ENCODE measurements at regions not wholly inside any gene's neighbourhood (a gene's known extent, or its start where the extent isn't known, plus 50 kb on each side); places are given as distances from the start of the nearest gene placed in this dataset.
"Not testable (repeated sequence)": the region's sequence is repeated elsewhere in the genome, so short reads cannot be mapped to it uniquely, and the experiment has no call there.

- no peak overlapping the region for H3K4me3 ChIP-seq (ENCODE audit: low read depth, low read length)
- no peaks in the 10 kb centered on the region for H3K4me1 ChIP-seq (ENCODE audit: insufficient read depth)
- H3K36me3 ChIP-seq (ENCODE audit: insufficient read depth) = no peaks in the 10 kb centered on the region
- DNase-seq (ENCODE audit: extremely low spot score) = no peak
- no peak overlapping the region for H3K27ac ChIP-seq (ENCODE audit: low read depth)
- WGBS = 86% methylated on average over 4 of the region's 4 CpGs
Observed at GRCh38 chr3:74978684-74979083, 364.2 kb upstream of the CNTN3 start.

- not testable (repeated sequence) for H3K36me3 ChIP-seq (ENCODE audit: insufficient read depth); H3K4me3 ChIP-seq (ENCODE audit: low read depth, low read length); DNase-seq (ENCODE audit: extremely low spot score); H3K27ac ChIP-seq (ENCODE audit: low read depth); H3K4me1 ChIP-seq (ENCODE audit: insufficient read depth)
- 95% methylated on average over 34 of the region's 34 CpGs for WGBS
Observed at GRCh38 chr3:74985028-74985904, 370.8 kb upstream of the CNTN3 start.

- no peak for DNase-seq (ENCODE audit: extremely low spot score)
- Histone ChIP-seq H3K4me3 (ENCODE audit: low read depth, low read length) (no peak overlapping the region), H3K36me3 (ENCODE audit: insufficient read depth) (no peaks in the 10 kb centered on the region), H3K27ac (ENCODE audit: low read depth) (no peak overlapping the region), H3K4me1 (ENCODE audit: insufficient read depth) (no peaks in the 10 kb centered on the region)
- 53% methylated on average over 3 of the region's 3 CpGs for WGBS
Observed at GRCh38 chr3:74988095-74988494, 373.6 kb upstream of the CNTN3 start.

GRCh38 chr3:74992898-74993297 is 378.4 kb upstream of the CNTN3 start:
- H3K4me1 ChIP-seq (ENCODE audit: insufficient read depth) = no peaks in the 10 kb centered on the region
- no peak overlapping the region for H3K27ac ChIP-seq (ENCODE audit: low read depth)
- DNase-seq (ENCODE audit: extremely low spot score) = no peak
- no peaks in the 10 kb centered on the region for H3K36me3 ChIP-seq (ENCODE audit: insufficient read depth)
- no peak overlapping the region for H3K4me3 ChIP-seq (ENCODE audit: low read depth, low read length)

- Histone ChIP-seq H3K4me3 (ENCODE audit: low read depth, low read length) (no peak overlapping the region), H3K36me3 (ENCODE audit: insufficient read depth) (no peaks in the 10 kb centered on the region), H3K27ac (ENCODE audit: low read depth) (no peak overlapping the region), H3K4me1 (ENCODE audit: insufficient read depth) (no peaks in the 10 kb centered on the region)
- DNase-seq (ENCODE audit: extremely low spot score) = no peak
- 13% methylated on average over 1 of the region's 1 CpG for WGBS
Observed at GRCh38 chr3:75001330-75001729, 386.9 kb upstream of the CNTN3 start.

GRCh38 chr3:75012791-75013331 is 398.4 kb upstream of the CNTN3 start:
- Histone ChIP-seq H3K36me3 (ENCODE audit: insufficient read depth) (no peaks in the 10 kb centered on the region), H3K4me3 (ENCODE audit: low read depth, low read length) (no peak overlapping the region), H3K27ac (ENCODE audit: low read depth) (no peak overlapping the region), H3K4me1 (ENCODE audit: insufficient read depth) (no peaks in the 10 kb centered on the region)
- 46% methylated on average over 5 of the region's 5 CpGs for WGBS
- DNase-seq (ENCODE audit: extremely low spot score) = no peak

- no peaks in the 10 kb centered on the region for H3K4me1 ChIP-seq (ENCODE audit: insufficient read depth)
- H3K27ac ChIP-seq (ENCODE audit: low read depth) = no peak overlapping the region
- 89% methylated on average over 1 of the region's 1 CpG for WGBS
- H3K36me3 ChIP-seq (ENCODE audit: insufficient read depth) = no peaks in the 10 kb centered on the region
- DNase-seq (ENCODE audit: extremely low spot score) = no peak
- no peak overlapping the region for H3K4me3 ChIP-seq (ENCODE audit: low read depth, low read length)
Observed at GRCh38 chr3:75014008-75014407, 399.5 kb upstream of the CNTN3 start.

GRCh38 chr3:75015280-75015679 is 400.8 kb upstream of the CNTN3 start:
- Histone ChIP-seq H3K4me1 (ENCODE audit: insufficient read depth) (no peaks in the 10 kb centered on the region), H3K27ac (ENCODE audit: low read depth) (no peak overlapping the region), H3K4me3 (ENCODE audit: low read depth, low read length) (no peak overlapping the region), H3K36me3 (ENCODE audit: insufficient read depth) (no peaks in the 10 kb centered on the region)
- no peak for DNase-seq (ENCODE audit: extremely low spot score)
- whole genome bisulfite sequencing = 74% methylated on average over 2 of the region's 2 CpGs

- no peak for DNase-seq (ENCODE audit: extremely low spot score)
- Histone ChIP-seq H3K36me3 (ENCODE audit: insufficient read depth) (no peaks in the 10 kb centered on the region), H3K4me1 (ENCODE audit: insufficient read depth) (no peaks in the 10 kb centered on the region), H3K4me3 (ENCODE audit: low read depth, low read length) (no peak overlapping the region), H3K27ac (ENCODE audit: low read depth) (no peak overlapping the region)
Observed at GRCh38 chr3:75035146-75035545, 420.7 kb upstream of the CNTN3 start.

GRCh38 chr3:75042941-75043340 is 428.5 kb upstream of the CNTN3 start:
- no peaks in the 10 kb centered on the region for H3K36me3 ChIP-seq (ENCODE audit: insufficient read depth)
- no peak for DNase-seq (ENCODE audit: extremely low spot score)
- WGBS = 97% methylated on average over 2 of the region's 2 CpGs
- H3K4me3 ChIP-seq (ENCODE audit: low read depth, low read length) = no peak overlapping the region
- no peak overlapping the region for H3K27ac ChIP-seq (ENCODE audit: low read depth)
- H3K4me1 ChIP-seq (ENCODE audit: insufficient read depth) = no peaks in the 10 kb centered on the region

- 79% methylated on average over 3 of the region's 3 CpGs for WGBS
- Histone ChIP-seq H3K36me3 (ENCODE audit: insufficient read depth) (no peaks in the 10 kb centered on the region), H3K4me1 (ENCODE audit: insufficient read depth) (no peaks in the 10 kb centered on the region), H3K27ac (ENCODE audit: low read depth) (no peak overlapping the region), H3K4me3 (ENCODE audit: low read depth, low read length) (no peak overlapping the region)
- DNase-seq (ENCODE audit: extremely low spot score) = no peak
Observed at GRCh38 chr3:75048650-75049049, 434.2 kb upstream of the CNTN3 start.

GRCh38 chr3:75049533-75049932 is 435.1 kb upstream of the CNTN3 start:
- H3K36me3 ChIP-seq (ENCODE audit: insufficient read depth) = no peaks in the 10 kb centered on the region
- H3K4me1 ChIP-seq (ENCODE audit: insufficient read depth) = no peaks in the 10 kb centered on the region
- WGBS = 72% methylated on average over 5 of the region's 5 CpGs
- no peak overlapping the region for H3K4me3 ChIP-seq (ENCODE audit: low read depth, low read length)
- DNase-seq (ENCODE audit: extremely low spot score) = no peak
- no peak overlapping the region for H3K27ac ChIP-seq (ENCODE audit: low read depth)

GRCh38 chr3:75059120-75059519 is 444.7 kb upstream of the CNTN3 start:
- no peak for DNase-seq (ENCODE audit: extremely low spot score)
- Histone ChIP-seq H3K4me3 (ENCODE audit: low read depth, low read length) (no peak overlapping the region), H3K4me1 (ENCODE audit: insufficient read depth) (no peaks in the 10 kb centered on the region), H3K36me3 (ENCODE audit: insufficient read depth) (no peaks in the 10 kb centered on the region), H3K27ac (ENCODE audit: low read depth) (no peak overlapping the region)
- WGBS = 58% methylated on average over 1 of the region's 1 CpG

GRCh38 chr3:75061806-75062205 is 447.3 kb upstream of the CNTN3 start:
- Histone ChIP-seq H3K36me3 (ENCODE audit: insufficient read depth) (no peaks in the 10 kb centered on the region), H3K4me3 (ENCODE audit: low read depth, low read length) (no peak overlapping the region), H3K4me1 (ENCODE audit: insufficient read depth) (no peaks in the 10 kb centered on the region), H3K27ac (ENCODE audit: low read depth) (no peak overlapping the region)
- no peak for DNase-seq (ENCODE audit: extremely low spot score)
- WGBS = 93% methylated on average over 2 of the region's 2 CpGs

All from urinary bladder (tissue), 3 donors.